ENCODE measurements at regions not wholly inside any gene's neighbourhood (a gene's known extent, or its start where the extent isn't known, plus 50 kb on each side); places are given as distances from the start of the nearest gene placed in this dataset.
"Not testable (repeated sequence)": the region's sequence is repeated elsewhere in the genome, so short reads cannot be mapped to it uniquely, and the experiment has no call there.

DNA sequence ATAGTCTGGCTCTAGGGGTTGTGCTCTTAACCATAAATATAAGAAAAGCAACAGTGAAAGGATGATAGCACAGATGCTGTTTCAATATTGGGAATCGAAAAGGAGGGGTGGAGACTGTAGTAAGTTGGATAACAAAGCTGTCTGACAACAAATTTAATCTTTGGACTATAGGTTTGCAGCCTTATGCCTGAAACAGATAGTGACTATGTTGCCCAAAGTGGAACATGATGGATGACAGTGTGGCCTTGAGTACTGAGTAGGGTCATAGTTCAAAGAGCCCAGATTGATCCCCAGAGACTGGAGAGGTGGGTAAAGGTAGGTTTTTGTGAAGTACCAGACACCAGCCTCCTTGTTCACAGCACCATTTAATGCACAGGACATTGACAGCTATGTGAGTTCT, 144.0 kb upstream of the PALMD start:
- no peak for DNase-seq (ENCODE audit: low spot score)

GRCh38 chr1:99502400-99502799, 143.5 kb upstream of the PALMD start:
- DNase-seq (ENCODE audit: low spot score): no peak

DNA sequence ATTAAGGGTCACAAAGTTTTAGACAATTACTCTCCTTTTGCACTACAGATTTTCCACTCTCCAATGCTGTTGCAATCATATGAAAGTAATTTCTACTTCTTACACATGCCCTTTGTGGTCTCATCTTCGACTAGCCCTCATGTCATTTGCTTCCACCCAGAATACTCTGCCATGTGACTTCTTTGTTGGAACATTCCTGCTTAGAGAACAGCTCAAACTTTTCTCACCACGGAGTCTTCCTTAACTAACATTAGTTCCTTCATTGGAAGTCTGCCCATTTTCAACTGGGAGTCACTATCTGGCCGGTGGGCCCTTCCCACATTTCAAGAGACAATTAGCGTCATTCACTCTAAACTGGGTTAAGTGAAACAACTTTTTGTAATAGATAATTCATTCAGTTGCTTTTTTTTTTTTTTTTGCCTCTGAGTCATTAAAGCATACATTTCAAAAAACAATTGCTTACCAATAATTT, 142.6 kb upstream of the PALMD start:
- peak; percentile 26 for DNase-seq (ENCODE audit: low spot score)

DNA sequence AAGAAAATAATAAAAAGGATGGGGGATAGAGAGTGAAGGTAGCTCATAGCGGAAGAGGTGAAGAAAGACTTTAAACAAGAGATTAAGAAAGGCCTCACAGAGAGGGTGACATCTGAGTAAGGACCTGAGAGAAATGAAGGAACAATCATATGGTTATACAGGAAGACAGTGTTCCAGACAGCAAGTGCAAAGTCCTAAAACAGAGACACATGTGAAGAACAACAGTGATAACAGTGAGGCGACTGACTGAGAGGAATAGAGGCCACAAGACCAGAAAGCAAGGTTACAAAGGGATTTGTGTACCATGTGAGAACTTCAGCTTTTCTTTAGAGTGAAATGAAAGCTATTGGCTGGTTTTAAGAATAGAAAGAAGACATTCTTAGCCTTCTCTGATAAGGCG, 141.6 kb upstream of the PALMD start:
- DNase-seq (ENCODE audit: low spot score): no peak

DNA sequence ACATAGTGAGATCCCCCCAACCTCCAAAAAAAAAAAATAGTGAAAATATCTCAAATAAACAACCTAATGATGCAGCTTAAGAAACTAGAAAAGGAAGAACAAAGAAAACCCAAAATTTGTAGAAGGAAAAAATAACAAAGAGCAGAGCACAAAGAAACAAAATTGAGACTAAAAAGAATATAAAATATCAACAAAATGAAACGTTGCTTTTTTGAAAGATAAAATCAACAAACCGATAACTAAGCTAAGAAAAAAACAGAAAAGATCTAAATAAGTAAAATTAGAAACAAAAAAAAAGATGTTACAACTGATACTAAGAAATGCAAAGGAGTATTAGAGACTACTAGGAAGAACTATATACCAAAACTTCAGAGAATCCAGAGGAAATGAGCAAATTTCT, 139.3 kb upstream of the PALMD start:
- DNase-seq (ENCODE audit: low spot score): no peak

DNA sequence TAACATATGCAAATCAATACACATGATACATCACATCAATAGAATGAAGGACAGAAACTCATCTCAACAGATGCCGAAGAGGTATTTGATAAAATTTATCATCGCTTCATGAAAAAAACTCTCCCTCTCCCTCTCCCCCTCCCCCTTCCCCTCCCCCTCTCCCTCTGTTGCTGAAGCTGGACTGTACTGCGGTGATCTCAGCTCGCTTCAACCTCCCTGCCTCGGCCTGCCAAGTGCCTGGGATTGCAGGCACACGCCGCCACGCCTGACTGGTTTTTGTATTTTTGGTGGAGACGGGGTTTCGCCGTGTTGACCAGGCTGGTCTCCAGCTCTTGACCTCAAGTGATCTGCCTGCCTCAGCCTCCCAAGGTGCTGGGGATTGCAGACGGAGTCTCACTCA, 138.5 kb upstream of the PALMD start:
- not testable (repeated sequence) for DNase-seq (ENCODE audit: low spot score)

- DNase-seq (ENCODE audit: low spot score): no peak
Measured at GRCh38 chr1:99507906-99508732, 137.8 kb upstream of the PALMD start.

- DNase-seq (ENCODE audit: low spot score): not testable (repeated sequence)
Measured at GRCh38 chr1:99508733-99509445, 137.0 kb upstream of the PALMD start.

DNA sequence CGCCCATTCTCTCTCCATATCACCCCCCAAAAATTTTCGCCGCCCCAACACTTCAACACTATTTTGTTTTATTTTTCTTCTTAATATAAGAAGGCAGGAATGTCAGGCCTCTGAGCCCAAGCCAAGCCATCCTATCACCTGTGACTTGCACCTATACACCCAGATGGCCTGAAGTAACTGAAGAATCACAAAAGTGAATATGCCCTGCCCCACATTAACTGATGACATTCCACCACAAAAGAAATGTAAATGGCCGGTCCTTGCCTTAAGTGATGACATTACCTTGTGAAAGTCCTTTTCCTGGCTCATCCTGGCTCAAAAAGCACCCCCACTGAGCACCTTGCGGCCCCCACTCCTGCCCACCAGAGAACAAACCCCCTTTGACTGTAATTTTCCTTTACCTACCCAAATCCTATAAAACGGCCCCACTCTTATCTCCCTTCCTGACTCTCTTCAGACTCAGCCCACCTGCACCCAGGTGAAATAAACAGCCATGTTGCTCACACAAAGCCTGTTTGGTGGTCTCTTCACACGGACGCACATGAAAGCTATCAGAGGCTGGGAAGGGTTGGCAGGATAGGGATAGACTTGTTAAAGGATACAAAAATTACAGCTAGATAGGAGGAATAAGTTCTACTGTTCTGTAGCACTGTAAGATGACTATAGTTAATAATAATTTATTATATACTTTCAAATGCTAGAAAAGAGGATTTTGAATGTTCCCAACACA, 130.9 kb upstream of the PALMD start:
- DNase-seq (ENCODE audit: low spot score): not testable (repeated sequence)

GRCh38 chr1:99516141-99516540, 129.8 kb upstream of the PALMD start:
- DNase-seq (ENCODE audit: low spot score): no peak

DNA sequence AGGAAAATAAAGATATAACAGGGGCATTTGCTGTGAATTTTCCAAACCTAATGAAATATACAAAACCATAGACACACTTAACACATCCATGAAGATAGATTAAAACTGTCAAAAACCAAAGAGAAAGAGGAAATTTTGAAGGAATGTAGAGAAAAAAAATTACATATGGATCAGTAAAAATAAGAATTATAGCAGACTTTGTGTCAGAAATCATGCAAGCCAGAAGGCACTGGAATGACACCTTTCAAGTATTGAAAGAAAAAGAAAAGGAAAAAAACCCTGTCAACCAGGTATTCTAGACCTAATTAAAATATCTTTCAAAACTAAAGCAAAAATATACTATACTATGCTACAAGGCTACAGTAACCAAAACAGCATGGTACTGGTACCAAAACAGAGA, 125.8 kb upstream of the PALMD start:
- DNase-seq (ENCODE audit: low spot score): no peak

- DNase-seq (ENCODE audit: low spot score): no peak
Measured at GRCh38 chr1:99525331-99525730, 120.6 kb upstream of the PALMD start.

DNA sequence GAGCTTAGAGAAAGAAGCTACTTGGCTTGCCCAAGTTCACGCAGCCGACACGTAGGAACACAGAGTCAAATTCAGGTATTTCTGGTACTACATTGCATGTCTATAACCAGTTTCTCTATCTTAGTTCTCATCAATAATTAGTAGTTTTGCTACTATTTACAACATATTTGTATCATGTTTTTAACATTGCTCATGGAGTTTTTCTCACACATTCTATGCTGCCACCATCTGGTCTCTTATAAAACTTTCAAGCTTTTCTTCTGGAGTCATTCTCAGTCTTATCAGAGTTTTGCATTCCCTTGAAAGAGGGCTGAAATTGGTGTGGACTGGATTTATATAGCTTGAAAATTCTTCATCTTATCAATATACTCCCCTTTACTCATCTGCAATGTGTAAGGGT, 118.8 kb upstream of the PALMD start:
- DNase-seq (ENCODE audit: low spot score): no peak

- no peak for DNase-seq (ENCODE audit: low spot score)
Measured at GRCh38 chr1:99527545-99527944, 118.4 kb upstream of the PALMD start.

DNA sequence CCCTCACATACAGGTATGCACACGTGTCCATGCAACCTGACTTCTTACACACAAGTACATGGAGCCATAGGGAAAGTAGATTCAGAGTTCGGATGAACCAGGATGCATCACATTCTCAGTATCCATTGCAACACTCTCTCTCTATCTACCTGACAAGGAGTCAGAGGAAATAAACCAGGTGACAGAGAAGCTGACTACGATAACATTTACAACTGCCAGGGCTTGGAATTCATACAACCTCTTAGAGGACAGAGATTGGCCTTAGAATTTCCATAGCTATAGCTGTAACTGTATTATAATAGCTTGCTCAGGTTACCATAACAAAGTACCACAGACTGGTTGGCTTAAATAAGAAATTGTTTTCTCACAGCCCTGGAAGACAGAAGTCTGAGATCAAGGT, 116.9 kb upstream of the PALMD start:
- no peak for DNase-seq (ENCODE audit: low spot score)

DNA sequence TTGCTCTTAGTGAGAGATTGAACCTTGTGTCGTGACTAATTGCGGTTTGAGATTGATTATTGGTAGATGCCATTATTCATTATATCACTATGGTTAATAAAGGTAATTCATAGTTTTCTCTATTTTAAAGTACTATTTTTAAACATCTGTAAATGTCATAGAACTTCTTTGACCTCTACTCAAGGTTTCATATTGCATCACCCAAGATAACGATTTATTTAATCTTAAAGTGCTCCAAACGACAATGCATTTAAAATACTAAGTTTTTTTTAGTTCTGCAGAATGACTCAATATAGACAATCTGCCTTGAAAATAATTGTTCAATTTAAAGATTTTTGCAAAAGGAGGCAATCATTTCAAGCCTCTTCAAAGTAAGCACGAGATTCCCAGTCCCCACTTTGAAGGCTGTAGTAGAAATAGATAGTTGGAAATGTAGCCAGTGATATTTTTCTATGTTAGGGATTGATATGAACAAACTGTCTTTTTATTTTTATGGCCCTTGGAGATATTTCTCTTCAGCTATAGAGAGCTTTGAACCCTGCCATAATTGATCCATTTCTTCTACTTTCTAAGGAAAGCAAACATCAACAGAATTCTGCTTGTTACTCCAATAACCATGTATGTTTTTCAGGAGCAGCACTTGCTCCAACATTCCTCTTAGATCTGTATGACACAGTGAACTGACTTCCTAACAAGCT, 114.2 kb upstream of the PALMD start:
- no peak for DNase-seq (ENCODE audit: low spot score)

DNA sequence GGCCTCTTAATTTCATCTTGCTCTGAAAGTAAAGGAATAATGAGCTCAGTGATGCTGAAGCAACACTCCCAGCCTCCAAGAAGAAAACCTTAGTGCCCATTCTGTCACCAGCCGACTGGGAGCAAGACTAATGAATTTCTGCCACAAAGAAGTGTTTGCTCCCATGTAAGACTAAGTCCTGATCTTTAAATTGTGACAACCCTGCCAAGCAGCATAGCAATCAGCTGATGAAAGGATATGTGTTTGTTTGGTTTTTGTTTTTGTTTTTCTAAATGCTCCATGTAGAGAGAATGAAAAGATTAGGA, 113.7 kb upstream of the PALMD start:
- DNase-seq (ENCODE audit: low spot score): no peak

DNA sequence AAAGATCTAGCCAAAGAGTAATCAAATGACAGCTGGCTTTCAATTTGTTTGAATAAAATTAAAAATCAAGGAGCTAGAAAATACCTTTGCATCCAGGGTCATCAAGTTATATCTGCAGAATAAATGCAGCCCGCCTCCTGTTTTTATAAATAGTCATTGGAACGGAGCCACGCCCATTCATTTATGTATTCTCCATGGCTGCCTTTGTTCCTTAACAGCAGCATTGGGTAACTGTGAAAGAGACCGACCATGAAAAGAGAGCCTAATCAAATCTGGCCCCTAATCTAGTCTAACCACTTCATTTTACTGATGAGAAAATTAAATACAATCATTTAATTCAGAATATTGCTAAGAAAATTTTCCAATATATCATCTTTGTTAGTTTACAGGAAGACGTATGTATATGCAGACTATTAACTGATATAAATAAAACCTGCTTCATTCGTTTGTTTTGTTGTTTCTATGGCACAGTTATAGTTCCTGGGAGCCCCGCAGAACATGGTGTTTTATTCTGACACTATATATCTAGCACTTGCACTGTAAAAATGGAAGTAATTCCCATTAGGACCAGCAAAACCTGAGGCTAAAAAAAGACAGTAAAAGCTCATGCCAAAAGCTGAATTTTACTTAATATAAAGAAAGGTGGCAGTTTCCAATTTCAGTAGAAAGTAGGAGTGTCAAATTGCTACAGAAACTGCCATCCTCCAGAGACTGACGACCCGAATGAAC, 111.8 kb upstream of the PALMD start:
- no peak for DNase-seq (ENCODE audit: low spot score)

DNA sequence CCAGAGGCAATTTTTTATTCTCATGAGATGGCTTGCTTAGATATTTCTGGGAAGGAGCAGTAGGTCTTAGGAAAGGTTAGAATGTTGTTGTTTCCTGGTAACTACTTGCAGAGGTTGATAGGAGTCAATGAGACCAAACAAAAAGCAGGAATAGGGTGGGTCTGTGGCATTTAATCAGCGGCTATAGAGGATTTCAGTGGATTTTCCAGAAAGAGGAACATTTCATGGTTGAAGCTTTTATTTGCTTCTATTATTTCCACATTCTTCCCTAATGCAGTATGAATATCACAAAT, 111.3 kb upstream of the PALMD start:
- no peak for DNase-seq (ENCODE audit: low spot score)

- peak; percentile 57 for DNase-seq (ENCODE audit: low spot score)
Measured at GRCh38 chr1:99535470-99536164, 110.3 kb upstream of the PALMD start.

DNA sequence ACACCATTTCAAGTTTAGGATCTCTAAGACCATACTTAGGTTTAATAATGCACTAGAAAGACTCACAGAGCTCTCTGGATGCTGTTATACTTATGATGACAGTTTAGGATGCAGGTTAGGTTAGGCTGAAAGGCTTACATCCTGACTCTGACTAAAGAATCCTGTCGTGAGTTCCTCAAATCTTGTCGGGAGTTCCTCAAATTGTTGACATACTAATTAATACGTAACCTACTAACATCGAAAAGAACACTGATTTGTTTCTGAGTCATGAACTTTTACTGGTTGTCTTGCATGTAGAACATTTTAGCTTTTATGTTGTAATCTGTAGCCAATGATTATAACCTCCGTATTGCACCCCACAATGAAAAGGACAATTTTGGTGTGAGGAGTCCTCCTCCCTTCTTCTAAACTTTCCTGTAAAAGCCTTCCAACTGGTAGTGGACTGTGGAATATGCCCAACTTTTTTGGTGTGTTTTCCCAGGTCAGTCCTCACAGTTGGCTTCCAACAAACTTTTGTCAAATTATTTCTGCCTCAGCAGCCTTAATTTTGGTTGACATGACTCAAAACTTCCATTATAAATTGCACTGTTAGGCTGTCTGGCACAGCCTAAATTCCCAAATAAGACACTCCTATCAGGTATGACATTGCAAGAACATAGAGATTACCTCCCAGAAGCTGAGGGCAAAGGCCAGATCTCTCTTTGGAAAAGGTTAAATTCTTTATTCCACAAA, 107.9 kb upstream of the PALMD start:
- peak; percentile 46 for DNase-seq (ENCODE audit: low spot score)

Measured in kidney tubule cell (primary cell).